GM12878 (cell line): ENCODE measurements at regions not wholly inside any gene's neighbourhood (a gene's known extent, or its start where the extent isn't known, plus 50 kb on each side); places are given as distances from the start of the nearest gene placed in this dataset.

Source experiments
- ATAC-seq: fragments of 200-7000 bp; cut with Tn5 transposase; 3 replicates; pipeline ENCODE4 v1.9.1; 2020; ENCODE audit warnings: mild to moderate bottlenecking, moderate library complexity
- BruUV-seq: library from RNA; stranded (reverse); fragments of 400-500 nt; replicated peaks from 2 replicates; lab custom pipeline; 2021; lab: Mats Ljungman, UMichigan
- CTCF ChIA-PET: fragments of 300-600 bp; sonication (Branson Sonifier 250); formaldehyde crosslinking; extraction: SDS; loops from one replicate; lab custom pipeline; 2021; ENCODE audit warnings: inconsistent platforms; lab: Yijun Ruan, JAX
- POLR2A ChIA-PET: fragments of 350-600 bp; formaldehyde crosslinking; extraction: SDS; loops from one replicate; lab custom pipeline; 2021; ENCODE audit warnings: inconsistent platforms; lab: Charles Lee
- RAD21 ChIA-PET: fragments of 300-600 bp; sonication (Branson Sonifier 250); formaldehyde crosslinking; loops from one replicate; lab custom pipeline; 2023; ENCODE audit warnings: antibody characterized with exemption; ENCODE audit not compliant: unreplicated experiment; lab: Charles Lee
- SMC1A ChIA-PET: fragments of 300-600 bp; sonication (Branson Sonifier 250); formaldehyde crosslinking; loops from one replicate; lab custom pipeline; 2023; ENCODE audit not compliant: unreplicated experiment, uncharacterized antibody; lab: Charles Lee
- DNase-seq: peaks from one replicate; pipeline ENCODE4 v3.0.0-alpha.2; 2011; ENCODE audit warnings: low read depth, low spot score
- FAIRE-seq: peaks from 3 replicates; lab custom pipeline; 2011; peaks lifted over from hg19 to GRCh38; lab: Jason Lieb, UNC
- H2AFZ ChIP-seq: 2 replicates; pipeline ENCODE4 v1.6.0; 2011; ENCODE audit warnings: low read depth, low read length, control low read depth; ENCODE audit not compliant: control insufficient read depth
- H3K27ac ChIP-seq: 2 replicates; pipeline ENCODE4 v1.5.1; 2011; ENCODE audit warnings: control low read depth; ENCODE audit not compliant: control insufficient read depth, insufficient read depth
- H3K27me3 ChIP-seq, 2 experiments: replicated peaks in 1 of 2; 2 replicates each; pipeline versions ENCODE4 v1.6.0 to v1.6.1; 2011; ENCODE audit warnings: low read length in 1 of 2; ENCODE audit not compliant: control insufficient read depth in 2 of 2, insufficient read depth in 2 of 2
- H3K36me3 ChIP-seq, 2 experiments: 2 replicates each; pipeline ENCODE4 v1.5.1; 2011; ENCODE audit warnings: low read length in 1 of 2; ENCODE audit not compliant: control insufficient read depth in 2 of 2, insufficient read depth in 2 of 2
- H3K4me1 ChIP-seq: 2 replicates; pipeline ENCODE4 v1.6.1; 2011; ENCODE audit warnings: mild to moderate bottlenecking, low read length, moderate library complexity, mixed read lengths; ENCODE audit not compliant: control insufficient read depth, insufficient read depth
- H3K4me2 ChIP-seq: 2 replicates; pipeline ENCODE4 v1.6.0; 2011; ENCODE audit warnings: control low read depth; ENCODE audit not compliant: control insufficient read depth, insufficient read depth
- H3K4me3 ChIP-seq: fragments of 200-600 bp; sonication (generic); 2 replicates; pipeline ENCODE4 v1.5.1; 2016
- H3K79me2 ChIP-seq: 2 replicates; pipeline ENCODE4 v1.6.0; 2011; ENCODE audit warnings: low read length; ENCODE audit not compliant: control insufficient read depth, insufficient read depth
- H3K9ac ChIP-seq: 2 replicates; pipeline ENCODE4 v1.8.0; 2011; ENCODE audit warnings: low read length, control low read depth, mixed read lengths; ENCODE audit not compliant: control insufficient read depth, insufficient read depth
- H3K9me3 ChIP-seq: replicated peaks from 3 replicates; pipeline ENCODE4 v1.5.1; 2011; ENCODE audit warnings: mild to moderate bottlenecking, low read length; ENCODE audit not compliant: control insufficient read depth, insufficient read depth
- H4K20me1 ChIP-seq: 2 replicates; pipeline ENCODE4 v1.6.0; 2011; ENCODE audit not compliant: control insufficient read depth, insufficient read depth
- BMI1 ChIP-seq: fragments of 450-650 bp; IDR thresholded peaks from 2 replicates; pipeline ENCODE4 v1.6.1; 2016; ENCODE audit warnings: mild to moderate bottlenecking, moderate library complexity, borderline replicate concordance
- BRCA1 ChIP-seq: IDR thresholded peaks from 2 replicates; pipeline ENCODE4 v1.6.1; 2011; ENCODE audit warnings: low read depth, low read length, improper control_type of control experiment
- ETV6 ChIP-seq, 2 experiments: fragments of 450-650 bp in 1 of 2; IDR thresholded peaks in 1 of 2; conservative IDR thresholded peaks in 1 of 2; 2 replicates each; pipeline ENCODE4 v1.6.1; 2014; ENCODE audit warnings: antibody characterized with exemption in 1 of 2, borderline replicate concordance in 1 of 2, low read depth in 1 of 2, mild to moderate bottlenecking in 1 of 2, moderate library complexity in 1 of 2
- NFIC ChIP-seq: IDR thresholded peaks from 2 replicates; pipeline ENCODE4 v1.6.1; 2012; ENCODE audit warnings: low read depth, mild to moderate bottlenecking, inconsistent platforms, low read length, moderate library complexity
- NR2C1 ChIP-seq: fragments of 450-650 bp; IDR thresholded peaks from 2 replicates; pipeline ENCODE4 v1.6.1; 2017; ENCODE audit warnings: antibody characterized with exemption, mild to moderate bottlenecking, moderate library complexity
- SMC3 ChIP-seq: IDR thresholded peaks from 2 replicates; pipeline ENCODE4 v1.6.1; 2011; ENCODE audit warnings: low read length, improper control_type of control experiment, borderline replicate concordance
- TAF1 ChIP-seq: IDR thresholded peaks from 2 replicates; pipeline ENCODE4 v1.6.1; 2011; ENCODE audit warnings: mild to moderate bottlenecking, low read depth, low read length, borderline replicate concordance
- WGBS: methylation state at CpG from one replicate; pipeline ENCODE4 v1.1.6; 2016; ENCODE audit warnings: low lambda C conversion rate; ENCODE audit not compliant: insufficient replicate concordance, insufficient coverage; ENCODE audit errors: missing lambda C conversion rate; 5-methylcytosine and 5-hydroxymethylcytosine counted together
- in situ Hi-C: fragments of 300-500 bp; cut with MboI; formaldehyde crosslinking; loops from 9 replicates; pipeline ENCODE4 v1.14.3; 2018; ENCODE audit warnings: mixed read lengths
- intact Hi-C: fragments of 100-400 bp; cut with micrococcal nuclease; formaldehyde crosslinking; loops from one replicate; pipeline ENCODE4 v1.14.2; 2022; ENCODE audit not compliant: unreplicated experiment
- TF ChIP-seq, protein P1 (sequence below): IDR thresholded peaks from 2 replicates; pipeline ENCODE4 v1.6.1; 2011; ENCODE audit warnings: low read depth, low read length, improper control_type of control experiment, borderline replicate concordance
- TF ChIP-seq, protein P2 (sequence below): fragments of 450-650 bp; IDR thresholded peaks from 2 replicates; pipeline ENCODE4 v1.6.1; 2017; ENCODE audit warnings: mild to moderate bottlenecking, low read depth, inconsistent platforms; ENCODE audit not compliant: poor library complexity, severe bottlenecking
- TF ChIP-seq, protein P3 (sequence below): IDR thresholded peaks from 2 replicates; pipeline ENCODE4 v1.6.1; 2012; ENCODE audit warnings: mild to moderate bottlenecking, low read depth, low read length
- TF ChIP-seq, protein P4 (sequence below): fragments of 450-650 bp; IDR thresholded peaks from 2 replicates; pipeline ENCODE4 v1.6.1; 2017; ENCODE audit warnings: mild to moderate bottlenecking

DNA sequence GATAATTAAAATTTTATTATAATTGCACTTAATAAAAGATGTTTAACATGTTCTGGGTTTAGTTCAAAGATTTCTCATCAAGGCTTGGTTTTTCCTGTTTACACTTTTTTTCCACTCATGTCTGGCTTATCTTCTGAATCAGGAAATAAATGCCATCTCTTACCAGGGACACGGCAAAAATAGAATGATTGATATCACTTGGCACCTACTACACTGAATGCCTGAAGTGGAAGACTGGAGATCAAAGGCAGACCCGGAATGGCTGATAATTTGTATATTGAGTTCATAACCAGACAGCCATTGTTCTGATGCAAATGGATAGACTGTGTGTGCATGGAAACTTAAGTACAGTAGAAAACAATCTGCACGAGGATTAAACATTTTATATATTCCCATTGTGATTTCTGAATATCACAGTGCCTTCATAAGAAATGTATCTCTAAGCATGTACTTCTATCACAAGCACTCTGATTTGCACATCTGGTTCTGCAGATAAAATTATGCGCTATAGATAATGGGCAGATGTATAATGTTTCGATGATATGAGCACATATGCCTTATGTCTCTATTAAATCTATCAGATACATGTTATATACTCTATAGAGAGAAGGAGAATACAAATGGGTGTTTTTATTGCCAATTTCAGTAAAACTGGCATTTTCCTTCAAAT, 304.8 kb downstream of the RND3 start:
- DNase-seq = no peak
- no peak for ATAC-seq
- no peak overlapping the region for H3K4me2 ChIP-seq
- RAD21 ChIA-PET = no interaction called here
- FAIRE-seq = no peak
- H3K36me3 ChIP-seq = no peaks in the 10 kb centered on the region
- no peaks in the 10 kb centered on the region for H4K20me1 ChIP-seq
- CTCF ChIA-PET = no interaction called here
- TF ChIP-seq, protein P1, sequence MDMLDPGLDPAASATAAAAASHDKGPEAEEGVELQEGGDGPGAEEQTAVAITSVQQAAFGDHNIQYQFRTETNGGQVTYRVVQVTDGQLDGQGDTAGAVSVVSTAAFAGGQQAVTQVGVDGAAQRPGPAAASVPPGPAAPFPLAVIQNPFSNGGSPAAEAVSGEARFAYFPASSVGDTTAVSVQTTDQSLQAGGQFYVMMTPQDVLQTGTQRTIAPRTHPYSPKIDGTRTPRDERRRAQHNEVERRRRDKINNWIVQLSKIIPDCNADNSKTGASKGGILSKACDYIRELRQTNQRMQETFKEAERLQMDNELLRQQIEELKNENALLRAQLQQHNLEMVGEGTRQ = no peak
- TF ChIP-seq NFIC = no peak
- no peak for TF ChIP-seq NR2C1
- TF ChIP-seq BMI1 = no peak
- TF ChIP-seq, protein P2, sequence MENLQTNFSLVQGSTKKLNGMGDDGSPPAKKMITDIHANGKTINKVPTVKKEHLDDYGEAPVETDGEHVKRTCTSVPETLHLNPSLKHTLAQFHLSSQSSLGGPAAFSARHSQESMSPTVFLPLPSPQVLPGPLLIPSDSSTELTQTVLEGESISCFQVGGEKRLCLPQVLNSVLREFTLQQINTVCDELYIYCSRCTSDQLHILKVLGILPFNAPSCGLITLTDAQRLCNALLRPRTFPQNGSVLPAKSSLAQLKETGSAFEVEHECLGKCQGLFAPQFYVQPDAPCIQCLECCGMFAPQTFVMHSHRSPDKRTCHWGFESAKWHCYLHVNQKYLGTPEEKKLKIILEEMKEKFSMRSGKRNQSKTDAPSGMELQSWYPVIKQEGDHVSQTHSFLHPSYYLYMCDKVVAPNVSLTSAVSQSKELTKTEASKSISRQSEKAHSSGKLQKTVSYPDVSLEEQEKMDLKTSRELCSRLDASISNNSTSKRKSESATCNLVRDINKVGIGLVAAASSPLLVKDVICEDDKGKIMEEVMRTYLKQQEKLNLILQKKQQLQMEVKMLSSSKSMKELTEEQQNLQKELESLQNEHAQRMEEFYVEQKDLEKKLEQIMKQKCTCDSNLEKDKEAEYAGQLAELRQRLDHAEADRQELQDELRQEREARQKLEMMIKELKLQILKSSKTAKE = no peak
- TF ChIP-seq, protein P3, sequence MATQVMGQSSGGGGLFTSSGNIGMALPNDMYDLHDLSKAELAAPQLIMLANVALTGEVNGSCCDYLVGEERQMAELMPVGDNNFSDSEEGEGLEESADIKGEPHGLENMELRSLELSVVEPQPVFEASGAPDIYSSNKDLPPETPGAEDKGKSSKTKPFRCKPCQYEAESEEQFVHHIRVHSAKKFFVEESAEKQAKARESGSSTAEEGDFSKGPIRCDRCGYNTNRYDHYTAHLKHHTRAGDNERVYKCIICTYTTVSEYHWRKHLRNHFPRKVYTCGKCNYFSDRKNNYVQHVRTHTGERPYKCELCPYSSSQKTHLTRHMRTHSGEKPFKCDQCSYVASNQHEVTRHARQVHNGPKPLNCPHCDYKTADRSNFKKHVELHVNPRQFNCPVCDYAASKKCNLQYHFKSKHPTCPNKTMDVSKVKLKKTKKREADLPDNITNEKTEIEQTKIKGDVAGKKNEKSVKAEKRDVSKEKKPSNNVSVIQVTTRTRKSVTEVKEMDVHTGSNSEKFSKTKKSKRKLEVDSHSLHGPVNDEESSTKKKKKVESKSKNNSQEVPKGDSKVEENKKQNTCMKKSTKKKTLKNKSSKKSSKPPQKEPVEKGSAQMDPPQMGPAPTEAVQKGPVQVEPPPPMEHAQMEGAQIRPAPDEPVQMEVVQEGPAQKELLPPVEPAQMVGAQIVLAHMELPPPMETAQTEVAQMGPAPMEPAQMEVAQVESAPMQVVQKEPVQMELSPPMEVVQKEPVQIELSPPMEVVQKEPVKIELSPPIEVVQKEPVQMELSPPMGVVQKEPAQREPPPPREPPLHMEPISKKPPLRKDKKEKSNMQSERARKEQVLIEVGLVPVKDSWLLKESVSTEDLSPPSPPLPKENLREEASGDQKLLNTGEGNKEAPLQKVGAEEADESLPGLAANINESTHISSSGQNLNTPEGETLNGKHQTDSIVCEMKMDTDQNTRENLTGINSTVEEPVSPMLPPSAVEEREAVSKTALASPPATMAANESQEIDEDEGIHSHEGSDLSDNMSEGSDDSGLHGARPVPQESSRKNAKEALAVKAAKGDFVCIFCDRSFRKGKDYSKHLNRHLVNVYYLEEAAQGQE = no peak
- TF ChIP-seq ETV6 (conservative IDR thresholded peaks at IDR 0.05 in 1 of 2, IDR thresholded peaks at IDR 0.05 in 1 of 2; ENCODE audit: borderline replicate concordance in 1 of 2, low read depth in 1 of 2) = no peak
- TF ChIP-seq SMC3 = no peak
- no peak for TF ChIP-seq BRCA1
- TF ChIP-seq, protein P4, sequence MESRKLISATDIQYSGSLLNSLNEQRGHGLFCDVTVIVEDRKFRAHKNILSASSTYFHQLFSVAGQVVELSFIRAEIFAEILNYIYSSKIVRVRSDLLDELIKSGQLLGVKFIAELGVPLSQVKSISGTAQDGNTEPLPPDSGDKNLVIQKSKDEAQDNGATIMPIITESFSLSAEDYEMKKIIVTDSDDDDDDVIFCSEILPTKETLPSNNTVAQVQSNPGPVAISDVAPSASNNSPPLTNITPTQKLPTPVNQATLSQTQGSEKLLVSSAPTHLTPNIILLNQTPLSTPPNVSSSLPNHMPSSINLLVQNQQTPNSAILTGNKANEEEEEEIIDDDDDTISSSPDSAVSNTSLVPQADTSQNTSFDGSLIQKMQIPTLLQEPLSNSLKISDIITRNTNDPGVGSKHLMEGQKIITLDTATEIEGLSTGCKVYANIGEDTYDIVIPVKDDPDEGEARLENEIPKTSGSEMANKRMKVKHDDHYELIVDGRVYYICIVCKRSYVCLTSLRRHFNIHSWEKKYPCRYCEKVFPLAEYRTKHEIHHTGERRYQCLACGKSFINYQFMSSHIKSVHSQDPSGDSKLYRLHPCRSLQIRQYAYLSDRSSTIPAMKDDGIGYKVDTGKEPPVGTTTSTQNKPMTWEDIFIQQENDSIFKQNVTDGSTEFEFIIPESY = no peak
- TF ChIP-seq TAF1 = no peak
- TF ChIP-seq, all 136 proteins: peak for 0
- in situ Hi-C loops (no loop called here), intact Hi-C loops (loop anchor here (1.0 kb wide), 1 partner anchor 8 kb away; no protein-coding TSS in a partner anchor)
- BruUV-seq = no TSS peak
- WGBS = 35% methylated on average over 5 of the region's 5 CpGs
- Histone ChIP-seq H2AFZ (no peak overlapping the region), H3K4me1 (no peaks in the 10 kb centered on the region), H3K79me2 (no peaks in the 10 kb centered on the region), H3K27me3 (no peaks in the 10 kb centered on the region), H3K27ac (no peak overlapping the region), H3K9ac (no peak overlapping the region), H3K9me3 (no peaks in the 10 kb centered on the region; the same call in 2 of the 3 replicates), H3K4me3 (no peak overlapping the region)
- ChIA-PET POLR2A (no interaction called here), SMC1A (interaction anchor here (0.9 kb wide), 1 partner anchor 11 kb away, joined by 3 read pairs; no protein-coding TSS in a partner anchor)
